Mammary epithelial cell (primary cell): ENCODE measurements at regions not wholly inside any gene's neighbourhood (a gene's known extent, or its start where the extent isn't known, plus 50 kb on each side); places are given as distances from the start of the nearest gene placed in this dataset.

Experiments used
- CTCF ChIP-seq, 2 donors: IDR thresholded peaks in 1 of 2; conservative IDR thresholded peaks in 1 of 2; 2 replicates each; pipeline ENCODE4 v1.5.1; 2011 to 2012; ENCODE audit warnings: inconsistent platforms in 2 of 2, low read length in 2 of 2, mild to moderate bottlenecking in 2 of 2, control low read depth in 1 of 2, low read depth in 1 of 2; ENCODE audit not compliant: insufficient read depth in 1 of 2; ENCODE audit errors: extremely low read depth in 1 of 2
- EZH2 ChIP-seq: IDR thresholded peaks from 2 replicates; pipeline ENCODE4 v1.6.1; 2012; ENCODE audit warnings: low read length, inconsistent platforms, borderline replicate concordance

GRCh38 chr6:67663105-67663895, 971.8 kb upstream of the ADGRB3 start:
- TF ChIP-seq CTCF (conservative IDR thresholded peaks at IDR 0.05 in 1 of 2, IDR thresholded peaks at IDR 0.05 in 1 of 2; ENCODE audit: extremely low read depth in 1 of 2, insufficient read depth in 1 of 2, low read depth in 1 of 2, low read length in 2 of 2) (no peak), EZH2 (no peak)
